ENCODE measurements at regions not wholly inside any gene's neighbourhood (a gene's known extent, or its start where the extent isn't known, plus 50 kb on each side); places are given as distances from the start of the nearest gene placed in this dataset.

- H3K36me3 Mint-ChIP-seq (ENCODE audit: low read depth, unreplicated experiment): no peaks in the 10 kb centered on the region
- H3K4me1 Mint-ChIP-seq (ENCODE audit: unreplicated experiment): no peaks in the 10 kb centered on the region
- TF ChIP-seq, protein P1, sequence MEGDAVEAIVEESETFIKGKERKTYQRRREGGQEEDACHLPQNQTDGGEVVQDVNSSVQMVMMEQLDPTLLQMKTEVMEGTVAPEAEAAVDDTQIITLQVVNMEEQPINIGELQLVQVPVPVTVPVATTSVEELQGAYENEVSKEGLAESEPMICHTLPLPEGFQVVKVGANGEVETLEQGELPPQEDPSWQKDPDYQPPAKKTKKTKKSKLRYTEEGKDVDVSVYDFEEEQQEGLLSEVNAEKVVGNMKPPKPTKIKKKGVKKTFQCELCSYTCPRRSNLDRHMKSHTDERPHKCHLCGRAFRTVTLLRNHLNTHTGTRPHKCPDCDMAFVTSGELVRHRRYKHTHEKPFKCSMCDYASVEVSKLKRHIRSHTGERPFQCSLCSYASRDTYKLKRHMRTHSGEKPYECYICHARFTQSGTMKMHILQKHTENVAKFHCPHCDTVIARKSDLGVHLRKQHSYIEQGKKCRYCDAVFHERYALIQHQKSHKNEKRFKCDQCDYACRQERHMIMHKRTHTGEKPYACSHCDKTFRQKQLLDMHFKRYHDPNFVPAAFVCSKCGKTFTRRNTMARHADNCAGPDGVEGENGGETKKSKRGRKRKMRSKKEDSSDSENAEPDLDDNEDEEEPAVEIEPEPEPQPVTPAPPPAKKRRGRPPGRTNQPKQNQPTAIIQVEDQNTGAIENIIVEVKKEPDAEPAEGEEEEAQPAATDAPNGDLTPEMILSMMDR (IDR thresholded peaks at IDR 0.05; ENCODE audit: unreplicated experiment): no peak
- no peak overlapping the region for H3K27ac Mint-ChIP-seq (ENCODE audit: unreplicated experiment)
- H3K4me3 Mint-ChIP-seq (ENCODE audit: unreplicated experiment): no peak overlapping the region
- H3K9me3 Mint-ChIP-seq (ENCODE audit: unreplicated experiment): no peaks in the 10 kb centered on the region
- no peak for DNase-seq (ENCODE audit: low spot score)
- H3K27me3 Mint-ChIP-seq (ENCODE audit: unreplicated experiment): peaks cover 1% of the 10 kb centered on the region
These were observed 1065.2 kb upstream of the CNTN5 start for GRCh38 chr11:97955595-97955994.

DNA sequence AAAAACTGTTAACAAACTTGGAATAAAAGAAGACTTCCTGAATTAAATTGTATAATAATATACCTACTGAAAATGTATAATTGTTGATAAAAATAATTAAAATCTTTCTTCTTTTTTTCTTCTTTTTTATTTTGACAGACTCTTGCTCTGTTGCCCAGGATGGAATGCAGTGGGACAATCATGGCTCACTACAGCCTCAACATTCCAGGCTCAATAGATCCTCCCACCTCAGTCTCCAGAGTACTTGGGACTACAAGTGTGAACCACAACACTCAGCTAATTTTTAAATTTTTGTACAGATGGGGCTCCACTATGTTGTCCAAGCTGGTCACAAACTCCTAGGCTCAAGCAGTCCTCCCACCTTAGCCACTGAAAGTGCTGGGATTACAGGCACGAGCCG is 1063.8 kb upstream of the CNTN5 start:
- Mint-ChIP-seq H3K4me1 (ENCODE audit: unreplicated experiment) (no peaks in the 10 kb centered on the region), H3K4me3 (ENCODE audit: unreplicated experiment) (no peak overlapping the region), H3K27me3 (ENCODE audit: unreplicated experiment) (peaks cover 1% of the 10 kb centered on the region), H3K36me3 (ENCODE audit: low read depth, unreplicated experiment) (no peaks in the 10 kb centered on the region), H3K27ac (ENCODE audit: unreplicated experiment) (no peak overlapping the region), H3K9me3 (ENCODE audit: unreplicated experiment) (no peaks in the 10 kb centered on the region)
- TF ChIP-seq, protein P1 (IDR thresholded peaks at IDR 0.05; ENCODE audit: unreplicated experiment): no peak
- DNase-seq (ENCODE audit: low spot score): no peak

DNA sequence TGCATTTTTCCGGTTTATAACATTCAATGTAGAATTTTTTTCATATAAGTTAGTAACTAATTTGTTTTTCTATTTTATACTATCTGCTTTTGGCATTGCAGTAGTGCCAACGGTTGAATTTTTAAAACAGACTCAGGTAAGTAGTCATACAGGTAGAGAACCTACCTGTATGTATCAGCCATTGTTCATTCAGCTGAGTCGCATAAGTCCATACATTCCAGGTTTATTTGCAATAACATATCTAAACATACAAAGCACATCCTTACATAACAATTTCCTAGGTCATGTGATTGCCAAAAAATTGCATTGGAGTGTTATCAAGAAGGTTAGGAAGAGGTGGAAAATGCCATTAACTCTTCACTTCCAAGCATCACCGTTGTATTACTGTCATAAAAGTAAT is 1059.3 kb upstream of the CNTN5 start:
- no peaks in the 10 kb centered on the region for H3K9me3 Mint-ChIP-seq (ENCODE audit: unreplicated experiment)
- H3K27me3 Mint-ChIP-seq (ENCODE audit: unreplicated experiment): peaks cover 1% of the 10 kb centered on the region
- TF ChIP-seq, protein P1 (IDR thresholded peaks at IDR 0.05; ENCODE audit: unreplicated experiment): no peak
- no peak for DNase-seq (ENCODE audit: low spot score)
- no peak overlapping the region for H3K4me3 Mint-ChIP-seq (ENCODE audit: unreplicated experiment)
- no peaks in the 10 kb centered on the region for H3K36me3 Mint-ChIP-seq (ENCODE audit: low read depth, unreplicated experiment)
- H3K27ac Mint-ChIP-seq (ENCODE audit: unreplicated experiment): no peak overlapping the region
- no peaks in the 10 kb centered on the region for H3K4me1 Mint-ChIP-seq (ENCODE audit: unreplicated experiment)

- Mint-ChIP-seq H3K27me3 (ENCODE audit: unreplicated experiment) (peaks cover 1% of the 10 kb centered on the region), H3K9me3 (ENCODE audit: unreplicated experiment) (no peaks in the 10 kb centered on the region), H3K4me3 (ENCODE audit: unreplicated experiment) (no peak overlapping the region), H3K27ac (ENCODE audit: unreplicated experiment) (no peak overlapping the region), H3K4me1 (ENCODE audit: unreplicated experiment) (no peaks in the 10 kb centered on the region), H3K36me3 (ENCODE audit: low read depth, unreplicated experiment) (no peaks in the 10 kb centered on the region)
- TF ChIP-seq, protein P1 (IDR thresholded peaks at IDR 0.05; ENCODE audit: unreplicated experiment): no peak
- DNase-seq (ENCODE audit: low spot score): no peak
These were observed 1058.0 kb upstream of the CNTN5 start for GRCh38 chr11:97962758-97963157.

DNA sequence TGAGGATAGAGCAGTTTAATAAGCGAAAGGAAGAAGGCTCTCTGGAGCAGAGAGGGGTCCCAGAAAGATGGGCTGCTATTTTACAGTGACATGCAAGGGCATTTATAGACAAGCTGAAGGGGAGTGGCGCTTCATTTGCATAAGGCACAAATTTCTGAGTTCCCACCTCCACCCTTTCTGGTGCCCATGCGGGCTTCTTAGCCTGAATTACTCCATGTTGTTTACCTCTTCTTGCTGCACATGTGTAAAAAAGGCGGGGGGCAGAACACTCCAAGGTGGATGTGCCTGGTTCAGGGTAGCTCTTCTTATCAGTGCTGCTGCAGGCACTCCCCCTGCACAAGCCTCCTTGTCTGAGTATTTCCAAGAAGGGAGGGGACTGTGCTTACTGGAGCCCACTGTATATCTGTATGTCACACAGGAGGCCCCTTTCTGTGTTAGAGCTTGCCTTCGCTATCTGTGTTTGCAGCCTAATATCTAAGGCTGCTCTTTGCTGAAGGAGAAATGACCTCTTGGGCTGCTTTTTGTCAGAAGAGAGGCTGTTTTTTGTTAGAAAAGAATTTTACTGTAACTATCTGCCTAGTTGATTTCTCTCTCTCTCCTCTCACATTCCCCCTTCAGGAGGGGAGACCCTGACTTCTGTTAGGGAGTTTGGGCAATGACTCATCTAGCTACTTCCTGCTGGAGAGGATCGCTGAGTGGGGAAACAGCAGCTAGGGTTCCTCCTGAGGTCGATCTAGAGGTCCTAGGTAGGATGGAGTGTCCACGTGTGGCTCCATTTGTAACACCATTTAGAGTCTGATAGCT is 1057.0 kb upstream of the CNTN5 start:
- Mint-ChIP-seq H3K4me1 (ENCODE audit: unreplicated experiment) (no peaks in the 10 kb centered on the region), H3K27me3 (ENCODE audit: unreplicated experiment) (peaks cover 1% of the 10 kb centered on the region), H3K27ac (ENCODE audit: unreplicated experiment) (no peak overlapping the region), H3K4me3 (ENCODE audit: unreplicated experiment) (no peak overlapping the region), H3K9me3 (ENCODE audit: unreplicated experiment) (no peaks in the 10 kb centered on the region), H3K36me3 (ENCODE audit: low read depth, unreplicated experiment) (no peaks in the 10 kb centered on the region)
- TF ChIP-seq, protein P1 (IDR thresholded peaks at IDR 0.05; ENCODE audit: unreplicated experiment): no peak
- DNase-seq (ENCODE audit: low spot score): no peak
